ENCODE measurements at regions not wholly inside any gene's neighbourhood (a gene's known extent, or its start where the extent isn't known, plus 50 kb on each side); places are given as distances from the start of the nearest gene placed in this dataset.

GRCh38 chr5:61993295-61993927, 312.6 kb upstream of the KIF2A start:
- DNase-seq: no peak
- TF ChIP-seq, protein P1, sequence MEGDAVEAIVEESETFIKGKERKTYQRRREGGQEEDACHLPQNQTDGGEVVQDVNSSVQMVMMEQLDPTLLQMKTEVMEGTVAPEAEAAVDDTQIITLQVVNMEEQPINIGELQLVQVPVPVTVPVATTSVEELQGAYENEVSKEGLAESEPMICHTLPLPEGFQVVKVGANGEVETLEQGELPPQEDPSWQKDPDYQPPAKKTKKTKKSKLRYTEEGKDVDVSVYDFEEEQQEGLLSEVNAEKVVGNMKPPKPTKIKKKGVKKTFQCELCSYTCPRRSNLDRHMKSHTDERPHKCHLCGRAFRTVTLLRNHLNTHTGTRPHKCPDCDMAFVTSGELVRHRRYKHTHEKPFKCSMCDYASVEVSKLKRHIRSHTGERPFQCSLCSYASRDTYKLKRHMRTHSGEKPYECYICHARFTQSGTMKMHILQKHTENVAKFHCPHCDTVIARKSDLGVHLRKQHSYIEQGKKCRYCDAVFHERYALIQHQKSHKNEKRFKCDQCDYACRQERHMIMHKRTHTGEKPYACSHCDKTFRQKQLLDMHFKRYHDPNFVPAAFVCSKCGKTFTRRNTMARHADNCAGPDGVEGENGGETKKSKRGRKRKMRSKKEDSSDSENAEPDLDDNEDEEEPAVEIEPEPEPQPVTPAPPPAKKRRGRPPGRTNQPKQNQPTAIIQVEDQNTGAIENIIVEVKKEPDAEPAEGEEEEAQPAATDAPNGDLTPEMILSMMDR (IDR thresholded peaks at IDR 0.05 in 4 of 5, conservative IDR thresholded peaks at IDR 0.05 in 1 of 5): no peak
- TF ChIP-seq POLR2A (IDR thresholded peaks at IDR 0.05): no peak
- in situ Hi-C loops (cut with MboI; ENCODE audit: low sequenced_read_pairs in 4 of 4) (no loop called here), intact Hi-C loops (cut with DNase I; ENCODE audit: low total_unique reads) (no loop called here)
- H3K36me3 ChIP-seq: no peaks in the 10 kb centered on the region
- no peak overlapping the region for H3K4me3 ChIP-seq
- H3K9me3 ChIP-seq: no peaks in the 10 kb centered on the region
- no peaks in the 10 kb centered on the region for H3K4me1 ChIP-seq
- H3K27me3 ChIP-seq: no peaks in the 10 kb centered on the region
- no peak for ATAC-seq
- no peak overlapping the region for H3K27ac ChIP-seq

DNA sequence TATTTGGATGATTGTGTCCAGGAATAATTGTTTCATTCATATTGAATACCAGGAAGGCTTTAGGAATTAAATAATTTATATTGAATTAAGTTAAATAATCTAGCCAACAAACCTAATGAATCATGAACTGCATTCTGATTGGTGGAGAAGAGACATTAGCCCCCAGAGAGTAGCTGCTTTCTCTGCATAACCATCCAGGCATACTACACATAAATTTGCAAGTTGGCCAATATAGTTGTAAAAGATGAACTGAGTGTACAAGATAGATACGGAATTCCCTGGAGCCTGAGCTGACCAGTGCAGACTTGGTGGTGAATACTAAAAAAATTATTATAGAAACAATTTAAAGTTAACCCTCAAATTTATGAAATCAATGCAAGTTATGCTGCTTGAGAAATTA, 311.8 kb upstream of the KIF2A start:
- Histone ChIP-seq H3K27ac (no peak overlapping the region), H3K4me3 (no peak overlapping the region), H3K27me3 (no peaks in the 10 kb centered on the region), H3K36me3 (no peaks in the 10 kb centered on the region), H3K9me3 (no peaks in the 10 kb centered on the region), H3K4me1 (no peaks in the 10 kb centered on the region)
- DNase-seq: no peak
- ATAC-seq: no peak
- TF ChIP-seq, protein P1 (IDR thresholded peaks at IDR 0.05 in 4 of 5, conservative IDR thresholded peaks at IDR 0.05 in 1 of 5): no peak
- TF ChIP-seq POLR2A (IDR thresholded peaks at IDR 0.05): no peak
- in situ Hi-C loops (cut with MboI; ENCODE audit: low sequenced_read_pairs in 4 of 4): no loop called here
- intact Hi-C loops (cut with DNase I; ENCODE audit: low total_unique reads): no loop called here

DNA sequence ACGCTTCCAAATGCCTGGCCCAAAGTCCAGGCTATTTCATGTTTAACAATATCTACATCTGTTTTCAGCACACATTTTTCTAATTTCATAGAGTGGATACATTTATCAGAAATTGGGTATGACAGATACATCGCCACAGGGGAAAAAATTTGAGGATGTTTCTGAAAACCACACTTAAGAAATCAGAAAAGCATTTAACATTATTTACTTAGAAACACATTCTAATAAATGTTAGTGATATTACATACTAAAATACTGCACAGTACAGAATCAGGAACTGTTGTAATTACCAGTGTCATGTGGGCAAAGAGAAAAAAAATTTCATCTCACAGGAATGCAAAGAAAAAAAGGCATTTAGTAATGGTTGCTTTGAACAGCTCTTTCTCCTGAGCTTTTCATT, 310.5 kb upstream of the KIF2A start:
- Histone ChIP-seq H3K36me3 (no peaks in the 10 kb centered on the region), H3K27me3 (no peaks in the 10 kb centered on the region), H3K27ac (no peak overlapping the region), H3K4me3 (no peak overlapping the region), H3K9me3 (no peaks in the 10 kb centered on the region), H3K4me1 (no peaks in the 10 kb centered on the region)
- no peak for ATAC-seq
- in situ Hi-C loops (cut with MboI; ENCODE audit: low sequenced_read_pairs in 4 of 4): no loop called here
- intact Hi-C loops (cut with DNase I; ENCODE audit: low total_unique reads): no loop called here
- no peak for DNase-seq
- TF ChIP-seq, protein P1 (IDR thresholded peaks at IDR 0.05 in 4 of 5, conservative IDR thresholded peaks at IDR 0.05 in 1 of 5): no peak
- no peak for TF ChIP-seq POLR2A (IDR thresholded peaks at IDR 0.05)

DNA sequence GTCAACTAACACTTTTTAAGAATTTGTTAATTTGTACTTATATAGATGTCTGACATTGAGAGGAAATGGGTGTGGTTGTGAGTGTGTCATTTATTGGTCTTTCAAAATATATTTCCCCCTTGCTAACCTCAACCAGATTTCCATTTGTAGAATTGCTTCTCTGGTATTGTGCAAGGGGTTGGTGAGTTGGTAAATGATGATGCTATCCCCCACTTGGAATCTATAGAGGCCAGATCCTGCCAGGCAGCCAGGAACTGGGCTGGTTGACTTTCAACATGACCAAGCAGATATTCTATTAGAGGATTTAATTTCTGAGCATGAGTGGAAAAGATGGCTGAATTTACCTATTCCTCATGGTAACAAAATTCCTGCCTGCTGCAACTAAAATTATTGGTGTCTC, 306.6 kb upstream of the KIF2A start:
- Histone ChIP-seq H3K36me3 (no peaks in the 10 kb centered on the region), H3K4me3 (no peak overlapping the region), H3K27me3 (no peaks in the 10 kb centered on the region), H3K27ac (no peak overlapping the region), H3K9me3 (no peaks in the 10 kb centered on the region), H3K4me1 (no peaks in the 10 kb centered on the region)
- intact Hi-C loops (cut with DNase I; ENCODE audit: low total_unique reads): no loop called here
- in situ Hi-C loops (cut with MboI; ENCODE audit: low sequenced_read_pairs in 4 of 4): no loop called here
- ATAC-seq: no peak
- DNase-seq: no peak
- TF ChIP-seq POLR2A (IDR thresholded peaks at IDR 0.05): no peak
- TF ChIP-seq, protein P1 (IDR thresholded peaks at IDR 0.05 in 4 of 5, conservative IDR thresholded peaks at IDR 0.05 in 1 of 5): no peak

DNA sequence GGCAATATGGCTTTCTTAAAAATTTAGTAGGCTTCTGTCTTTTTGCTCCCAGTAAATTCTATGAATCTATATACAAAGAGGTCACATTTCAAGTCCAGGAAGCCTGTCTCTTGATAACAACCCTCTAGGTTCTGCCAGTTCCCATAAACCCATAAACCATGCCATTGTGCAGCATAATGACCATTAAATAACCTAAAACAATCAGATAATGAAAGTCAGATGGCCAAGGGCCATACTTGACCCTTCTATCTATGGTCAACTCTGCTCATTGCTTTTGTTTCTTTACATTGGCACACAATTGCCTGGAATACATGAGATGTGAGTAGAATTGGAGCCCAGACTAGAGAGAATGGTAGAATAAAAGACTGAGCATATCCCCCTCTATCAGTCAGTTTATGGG, 305.4 kb upstream of the KIF2A start:
- intact Hi-C loops (cut with DNase I; ENCODE audit: low total_unique reads): no loop called here
- ATAC-seq: no peak

More for the DNA sequence above, 305.4 kb upstream of the KIF2A start:
- Histone ChIP-seq H3K27me3 (no peaks in the 10 kb centered on the region), H3K9me3 (no peaks in the 10 kb centered on the region), H3K36me3 (no peaks in the 10 kb centered on the region), H3K27ac (no peak overlapping the region), H3K4me1 (no peaks in the 10 kb centered on the region), H3K4me3 (no peak overlapping the region)
- TF ChIP-seq, protein P1 (IDR thresholded peaks at IDR 0.05 in 4 of 5, conservative IDR thresholded peaks at IDR 0.05 in 1 of 5): no peak
- no peak for TF ChIP-seq POLR2A (IDR thresholded peaks at IDR 0.05)
- in situ Hi-C loops (cut with MboI; ENCODE audit: low sequenced_read_pairs in 4 of 4): no loop called here
- DNase-seq: no peak

All from gastrocnemius medialis (tissue), 4 donors.